Gastroesophageal sphincter (tissue), 3 donors: ENCODE measurements at regions not wholly inside any gene's neighbourhood (a gene's known extent, or its start where the extent isn't known, plus 50 kb on each side); places are given as distances from the start of the nearest gene placed in this dataset.

Experiments used
- EP300 ChIP-seq: sonication (generic); formaldehyde crosslinking; IDR thresholded peaks from one replicate; pipeline ENCODE4 v1.6.1; 2017; ENCODE audit warnings: antibody characterized with exemption, mild to moderate bottlenecking
- POLR2A ChIP-seq, 2 donors: fragments of 450-650 bp; IDR thresholded peaks; one replicate each; pipeline ENCODE4 v1.6.1; 2017; ENCODE audit warnings: antibody characterized with exemption in 2 of 2, mild to moderate bottlenecking in 2 of 2, moderate library complexity in 1 of 2
- POLR2AphosphoS5 ChIP-seq: sonication (generic); formaldehyde crosslinking; IDR thresholded peaks from one replicate; pipeline ENCODE4 v1.6.1; 2017; ENCODE audit warnings: antibody characterized with exemption
- TF ChIP-seq, protein P1 (sequence below), 4 experiments: fragments of 200-600 bp in 2 of 4; fragments of 450-650 bp in 2 of 4; sonication (generic) in 1 of 4; IDR thresholded peaks; one replicate each; pipeline ENCODE4 v1.5.1; 2017 to 2019; ENCODE audit warnings: antibody characterized with exemption in 4 of 4, mild to moderate bottlenecking in 2 of 4, moderate library complexity in 2 of 4

DNA sequence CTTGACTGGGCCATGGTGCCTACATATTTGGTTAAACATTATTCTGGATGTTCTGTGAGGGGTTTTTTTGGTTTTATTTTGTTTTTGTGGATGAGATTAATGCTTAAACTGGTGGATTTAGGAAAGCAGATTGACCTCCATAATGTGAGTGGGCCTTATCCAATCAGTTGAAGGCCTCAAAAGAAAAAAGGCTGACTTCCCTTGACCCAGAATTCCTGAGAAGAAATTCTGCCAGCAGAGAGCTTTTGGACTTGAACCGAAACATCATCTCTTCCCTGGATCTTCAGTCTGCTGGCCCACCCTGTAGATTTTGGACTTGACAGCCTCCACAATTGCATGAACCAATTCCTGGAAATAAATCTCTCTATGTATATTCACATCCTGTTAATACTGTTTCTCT is 94.4 kb downstream of the ADRA2A start:
- TF ChIP-seq, protein P1, sequence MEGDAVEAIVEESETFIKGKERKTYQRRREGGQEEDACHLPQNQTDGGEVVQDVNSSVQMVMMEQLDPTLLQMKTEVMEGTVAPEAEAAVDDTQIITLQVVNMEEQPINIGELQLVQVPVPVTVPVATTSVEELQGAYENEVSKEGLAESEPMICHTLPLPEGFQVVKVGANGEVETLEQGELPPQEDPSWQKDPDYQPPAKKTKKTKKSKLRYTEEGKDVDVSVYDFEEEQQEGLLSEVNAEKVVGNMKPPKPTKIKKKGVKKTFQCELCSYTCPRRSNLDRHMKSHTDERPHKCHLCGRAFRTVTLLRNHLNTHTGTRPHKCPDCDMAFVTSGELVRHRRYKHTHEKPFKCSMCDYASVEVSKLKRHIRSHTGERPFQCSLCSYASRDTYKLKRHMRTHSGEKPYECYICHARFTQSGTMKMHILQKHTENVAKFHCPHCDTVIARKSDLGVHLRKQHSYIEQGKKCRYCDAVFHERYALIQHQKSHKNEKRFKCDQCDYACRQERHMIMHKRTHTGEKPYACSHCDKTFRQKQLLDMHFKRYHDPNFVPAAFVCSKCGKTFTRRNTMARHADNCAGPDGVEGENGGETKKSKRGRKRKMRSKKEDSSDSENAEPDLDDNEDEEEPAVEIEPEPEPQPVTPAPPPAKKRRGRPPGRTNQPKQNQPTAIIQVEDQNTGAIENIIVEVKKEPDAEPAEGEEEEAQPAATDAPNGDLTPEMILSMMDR (IDR thresholded peaks at IDR 0.05): no peak
- TF ChIP-seq POLR2A (IDR thresholded peaks at IDR 0.05) (no peak), POLR2AphosphoS5 (no peak), EP300 (no peak)
